H1 (cell line): ENCODE measurements at regions not wholly inside any gene's neighbourhood (a gene's known extent, or its start where the extent isn't known, plus 50 kb on each side); places are given as distances from the start of the nearest gene placed in this dataset.

ENCODE experiments used
- CTCF ChIA-PET: fragments of 300-600 bp; sonication (Branson Sonifier 250); formaldehyde crosslinking; loops from one replicate; lab custom pipeline; 2021; ENCODE audit not compliant: partially characterized antibody; lab: Charles Lee
- POLR2A ChIA-PET: fragments of 300-600 bp; sonication (Branson Sonifier 250); formaldehyde crosslinking; loops from one replicate; lab custom pipeline; 2021; ENCODE audit warnings: inconsistent platforms; ENCODE audit not compliant: partially characterized antibody; lab: Charles Lee
- DNase-seq, 2 experiments: peaks; one replicate each; pipeline versions ENCODE4 v3.0.0 to v3.0.0-alpha.2; 2010 to 2022; ENCODE audit warnings: low spot score in 2 of 2, low read depth in 1 of 2, mixed read lengths in 1 of 2
- FAIRE-seq: peaks from 2 replicates; lab custom pipeline; 2011; peaks lifted over from hg19 to GRCh38; lab: Jason Lieb, UNC
- H2AFZ ChIP-seq: 2 replicates; pipeline ENCODE4 v1.8.1; 2012; ENCODE audit warnings: low read length, inconsistent platforms
- H2AK5ac ChIP-seq: 2 replicates; pipeline ENCODE4 v1.6.1; 2013; ENCODE audit warnings: low read depth, low read length
- H2BK120ac ChIP-seq: replicated peaks from 2 replicates; pipeline ENCODE3; 2013; ENCODE audit warnings: low read depth, low read length, inconsistent platforms
- H2BK12ac ChIP-seq: 2 replicates; pipeline ENCODE4 v1.6.1; 2013; ENCODE audit warnings: low read depth, low read length
- H2BK15ac ChIP-seq: 2 replicates; pipeline ENCODE4 v1.6.1; 2013; ENCODE audit warnings: low read length
- H2BK20ac ChIP-seq: 2 replicates; pipeline ENCODE4 v1.6.1; 2013; ENCODE audit warnings: low read length
- H2BK5ac ChIP-seq: 2 replicates; pipeline ENCODE4 v1.6.1; 2013; ENCODE audit warnings: low read depth, low read length
- H3K14ac ChIP-seq: 2 replicates; pipeline ENCODE4 v1.6.1; 2013; ENCODE audit warnings: inconsistent platforms; ENCODE audit not compliant: insufficient read length
- H3K18ac ChIP-seq: 2 replicates; pipeline ENCODE4 v1.6.1; 2013; ENCODE audit warnings: low read length; ENCODE audit errors: extremely low read depth
- H3K23ac ChIP-seq: 2 replicates; pipeline ENCODE4 v1.6.1; 2013; ENCODE audit warnings: inconsistent platforms; ENCODE audit not compliant: insufficient read length
- H3K23me2 ChIP-seq: 2 replicates; pipeline ENCODE4 v1.6.1; 2013; ENCODE audit warnings: low read depth, low read length
- H3K27ac ChIP-seq: 2 replicates; pipeline ENCODE4 v1.6.1; 2011; ENCODE audit warnings: low read depth, low read length, inconsistent platforms
- H3K27me3 ChIP-seq, 4 experiments: replicated peaks in 1 of 4; 1 replicate in 1 of 4; 2 replicates in 3 of 4; pipeline versions ENCODE4 v1.6.1 to v1.8.1; 2011 to 2013; ENCODE audit warnings: low read length in 3 of 4, mild to moderate bottlenecking in 3 of 4, inconsistent platforms in 2 of 4, mixed read lengths in 2 of 4, moderate library complexity in 1 of 4; ENCODE audit not compliant: control insufficient read depth in 3 of 4, insufficient read depth in 3 of 4; ENCODE audit errors: extremely low read depth in 1 of 4
- H3K36me3 ChIP-seq, 4 experiments: 2 replicates each; pipeline versions ENCODE4 v1.6.1 to v1.8.1; 2011 to 2013; ENCODE audit warnings: mild to moderate bottlenecking in 4 of 4, low read length in 3 of 4, moderate library complexity in 2 of 4, control low read depth in 1 of 4, inconsistent platforms in 1 of 4; ENCODE audit not compliant: insufficient read depth in 4 of 4, control insufficient read depth in 2 of 4
- H3K4ac ChIP-seq: replicated peaks from 2 replicates; pipeline ENCODE3; 2013; ENCODE audit warnings: low read length, low read depth, mixed read lengths, inconsistent platforms; ENCODE audit not compliant: insufficient read length
- H3K4me1 ChIP-seq, 4 experiments: replicated peaks in 1 of 4; 1 replicate in 1 of 4; 2 replicates in 3 of 4; pipeline versions ENCODE4 v1.6.1 to v1.8.1; 2011 to 2013; ENCODE audit warnings: low read length in 3 of 4, inconsistent platforms in 2 of 4, mixed read lengths in 1 of 4; ENCODE audit not compliant: insufficient read depth in 4 of 4, control insufficient read depth in 3 of 4
- H3K4me2 ChIP-seq, 2 experiments: 2 replicates each; pipeline versions ENCODE4 v1.6.1 to v1.8.1; 2011 to 2013; ENCODE audit warnings: low read depth in 2 of 2, low read length in 2 of 2, control low read depth in 1 of 2, inconsistent platforms in 1 of 2, mild to moderate bottlenecking in 1 of 2; ENCODE audit not compliant: insufficient read depth in 1 of 2
- H3K4me3 ChIP-seq, 4 experiments: fragments of 200-600, 300-600 bp in 1 of 4; sonication (generic), shearing (Covaris generic), sonication (Bioruptor Twin) in 1 of 4; 2 replicates each; pipeline versions ENCODE4 v1.5.1 to v1.8.1; 2011 to 2016; ENCODE audit warnings: low read length in 4 of 4, low read depth in 3 of 4, control low read depth in 2 of 4, inconsistent platforms in 2 of 4, mild to moderate bottlenecking in 2 of 4, mixed read lengths in 1 of 4, moderate library complexity in 1 of 4; ENCODE audit not compliant: insufficient read depth in 2 of 4; ENCODE audit errors: extremely low read depth in 1 of 4
- H3K56ac ChIP-seq: replicated peaks from 2 replicates; pipeline ENCODE3; 2013; ENCODE audit warnings: low read depth, mild to moderate bottlenecking, mixed read lengths, low read length, inconsistent platforms; ENCODE audit not compliant: insufficient read length
- H3K79me1 ChIP-seq: 2 replicates; pipeline ENCODE4 v1.6.1; 2013; ENCODE audit warnings: low read depth, low read length, control low read depth
- H3K79me2 ChIP-seq, 2 experiments: 2 replicates each; pipeline versions ENCODE4 v1.6.1 to v1.8.1; 2012 to 2013; ENCODE audit warnings: low read length in 2 of 2, mild to moderate bottlenecking in 2 of 2, inconsistent platforms in 1 of 2; ENCODE audit not compliant: insufficient read depth in 2 of 2, control insufficient read depth in 1 of 2
- H3K9ac ChIP-seq, 4 experiments: replicated peaks in 1 of 4; 1 replicate in 1 of 4; 2 replicates in 3 of 4; pipeline versions ENCODE4 v1.6.1 to v1.8.1; 2011 to 2013; ENCODE audit warnings: low read depth in 3 of 4, low read length in 3 of 4, control low read depth in 2 of 4, mild to moderate bottlenecking in 2 of 4, moderate library complexity in 2 of 4, inconsistent platforms in 1 of 4; ENCODE audit errors: extremely low read depth in 1 of 4
- H3K9me3 ChIP-seq, 2 experiments: 2 replicates each; pipeline versions ENCODE4 v1.6.1 to v1.8.1; 2012 to 2013; ENCODE audit warnings: mild to moderate bottlenecking in 2 of 2, moderate library complexity in 2 of 2, control low read depth in 1 of 2, inconsistent platforms in 1 of 2, low read depth in 1 of 2, low read length in 1 of 2, mixed read lengths in 1 of 2; ENCODE audit not compliant: insufficient read depth in 2 of 2
- H4K20me1 ChIP-seq, 2 experiments: replicated peaks in 1 of 2; 2 replicates each; pipeline versions ENCODE3 to v1.8.1; 2011 to 2013; ENCODE audit warnings: inconsistent platforms in 2 of 2, low read length in 2 of 2, mild to moderate bottlenecking in 1 of 2; ENCODE audit not compliant: insufficient read depth in 2 of 2, control insufficient read depth in 1 of 2
- H4K5ac ChIP-seq: 2 replicates; pipeline ENCODE4 v1.6.1; 2013; ENCODE audit warnings: low read length, low read depth, mixed read lengths, inconsistent platforms; ENCODE audit not compliant: insufficient read length
- H4K8ac ChIP-seq: 2 replicates; pipeline ENCODE4 v1.8.0; 2013; ENCODE audit warnings: mild to moderate bottlenecking, moderate library complexity, low read length, inconsistent platforms; ENCODE audit not compliant: insufficient read depth; ENCODE audit errors: extremely low read depth
- H4K91ac ChIP-seq: replicated peaks from 2 replicates; pipeline ENCODE3; 2013; ENCODE audit warnings: low read length, mixed read lengths, inconsistent platforms; ENCODE audit not compliant: insufficient read length
- BRCA1 ChIP-seq: IDR thresholded peaks from 2 replicates; pipeline ENCODE4 v1.6.1; 2012; ENCODE audit warnings: low read depth, low read length, improper control_type of control experiment
- CBX8 ChIP-seq: fragments of 300-800, 300-1000 bp; sonication (generic); IDR thresholded peaks from 2 replicates; pipeline ENCODE4 v1.7.1; 2016; ENCODE audit warnings: low read depth, low read length, borderline replicate concordance
- CREB1 ChIP-seq: IDR thresholded peaks from 2 replicates; pipeline ENCODE4 v1.6.1; 2012; ENCODE audit warnings: inconsistent platforms
- CTBP2 ChIP-seq: IDR thresholded peaks from 2 replicates; pipeline ENCODE4 v1.7.0; 2011; ENCODE audit warnings: borderline replicate concordance, mild to moderate bottlenecking, moderate library complexity, mixed read lengths, low read length; ENCODE audit not compliant: insufficient read depth, insufficient read length
- JUN ChIP-seq: IDR thresholded peaks from 2 replicates; pipeline ENCODE4 v1.6.1; 2011; ENCODE audit warnings: low read depth, mild to moderate bottlenecking, improper control_type of control experiment, low read length
- KDM4A ChIP-seq: IDR thresholded peaks from one replicate; pipeline ENCODE4 v1.7.1; 2012; ENCODE audit warnings: low read depth, mild to moderate bottlenecking, moderate library complexity, low read length, inconsistent platforms; ENCODE audit not compliant: severe bottlenecking
- POU5F1 ChIP-seq: IDR thresholded peaks from 2 replicates; pipeline ENCODE4 v1.6.1; 2011; ENCODE audit warnings: low read depth, mild to moderate bottlenecking, low read length, moderate library complexity
- SIX5 ChIP-seq: IDR thresholded peaks from 2 replicates; pipeline ENCODE4 v1.6.1; 2011; ENCODE audit warnings: mild to moderate bottlenecking, low read depth, low read length
- SRF ChIP-seq: IDR thresholded peaks from 2 replicates; pipeline ENCODE4 v1.6.1; 2011; ENCODE audit warnings: mild to moderate bottlenecking, low read depth, low read length, moderate library complexity
- TEAD4 ChIP-seq: IDR thresholded peaks from 2 replicates; pipeline ENCODE4 v1.6.1; 2012; ENCODE audit warnings: low read depth, low read length, inconsistent platforms, mixed read lengths
- USF2 ChIP-seq: IDR thresholded peaks from 2 replicates; pipeline ENCODE4 v1.6.1; 2011; ENCODE audit warnings: low read length, improper control_type of control experiment
- ZNF274 ChIP-seq: IDR thresholded peaks from 2 replicates; pipeline ENCODE4 v1.7.0; 2012; ENCODE audit warnings: low read length, borderline replicate concordance; ENCODE audit errors: extremely low read depth
- WGBS, 2 experiments: shearing (Covaris generic) in 1 of 2; methylation state at CpG; one replicate each; pipeline versions ENCODE4 v1.1.6 to v1.1.7; 2013 to 2015; ENCODE audit warnings: low lambda C conversion rate in 2 of 2, mixed read lengths in 2 of 2, inconsistent platforms in 1 of 2, low coverage in 1 of 2, missing lambda C conversion rate in 1 of 2; ENCODE audit not compliant: insufficient replicate concordance in 2 of 2, insufficient coverage in 1 of 2, insufficient read length in 1 of 2; ENCODE audit errors: extremely low coverage in 1 of 2, missing lambda C conversion rate in 1 of 2; 5-methylcytosine and 5-hydroxymethylcytosine counted together
- TF ChIP-seq, protein P1 (sequence below): IDR thresholded peaks from 2 replicates; pipeline ENCODE4 v1.6.1; 2012; ENCODE audit warnings: inconsistent platforms

DNA sequence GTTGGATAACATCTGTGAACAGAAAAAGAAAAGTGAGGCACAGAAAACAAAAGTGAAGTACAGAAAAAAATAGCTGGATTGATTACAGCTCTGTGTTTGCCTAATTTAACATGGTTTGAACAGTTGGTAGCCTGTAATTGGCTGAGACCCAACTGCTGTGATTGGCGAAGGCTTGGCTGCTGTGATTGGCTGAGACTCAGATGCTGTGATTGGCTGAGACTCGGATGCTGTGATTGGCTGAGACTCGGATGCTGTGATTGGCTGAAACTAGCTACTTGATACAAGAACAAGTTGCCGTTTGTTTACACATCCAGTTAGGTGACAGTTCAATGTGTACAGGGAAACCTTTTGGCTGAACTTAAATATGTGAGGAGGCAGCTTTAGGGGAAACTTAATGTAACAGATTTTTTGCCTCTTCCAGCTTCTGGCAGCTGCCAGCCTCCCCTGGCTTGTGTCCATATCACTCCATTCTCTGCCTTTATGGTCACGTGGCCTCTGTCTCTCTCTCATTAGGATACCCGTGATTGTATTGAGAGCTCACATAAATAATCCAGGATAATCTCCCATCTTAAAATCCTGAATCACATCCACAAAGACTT, 223.4 kb upstream of the FOXA2 start:
- Histone ChIP-seq H3K18ac (no peak overlapping the region), H3K79me2 (no peaks in the 10 kb centered on the region), H4K5ac (no peak overlapping the region), H3K27me3 (no peaks in the 10 kb centered on the region), H3K56ac (no peak overlapping the region), H3K4ac (no peak overlapping the region), H3K79me1 (no peaks in the 10 kb centered on the region), H3K4me2 (no peak overlapping the region), H3K36me3 (no peaks in the 10 kb centered on the region), H2BK12ac (no peak overlapping the region), H3K9ac (no peak overlapping the region), H3K4me3 (no peak overlapping the region; a peak in 1 of 8 replicates), H2BK15ac (no peak overlapping the region), H2BK20ac (no peak overlapping the region), H2AK5ac (no peak overlapping the region), H4K91ac (no peak overlapping the region), H3K27ac (no peak overlapping the region), H2BK5ac (no peak overlapping the region), H4K20me1 (no peaks in the 10 kb centered on the region), H4K8ac (no peak overlapping the region), H2BK120ac (no peak overlapping the region), H3K14ac (no peak overlapping the region), H3K23ac (no peak overlapping the region), H3K23me2 (no peaks in the 10 kb centered on the region), H3K9me3 (peaks cover 0 to 4% of the 10 kb centered on the region in 2 experiments; a peak in 2 of 4 replicates), H3K4me1 (0 out of 7 replicates have a peak, but pooled peaks cover 0 to 2% (median 0%) of the 10 kb centered on the region in 4 experiments), H2AFZ (no peak overlapping the region)
- CTCF ChIA-PET, result interaction anchor here (0.9 to 1.6 kb wide), 2 partner anchors 73 to 117 kb away, joined by 3 to 9 read pairs; no protein-coding TSS in a partner anchor
- FAIRE-seq, result no peak
- WGBS, 2 experiments, result 88% methylated on average over 6 of the region's 6 CpGs; no CpG with 5 or more reads in 1 of the 2 experiments
- POLR2A ChIA-PET, result no interaction called here
- DNase-seq, result peak in 1 of 2 experiments; percentile 29
- TF ChIP-seq CBX8 (no peak), CTBP2 (no peak), ZNF274 (no peak), BRCA1 (no peak), TEAD4 (no peak), JUN (no peak), KDM4A (no peak), USF2 (no peak), SIX5 (no peak), CREB1 (no peak), SRF (no peak), POU5F1 (no peak)
- TF ChIP-seq, protein P1, sequence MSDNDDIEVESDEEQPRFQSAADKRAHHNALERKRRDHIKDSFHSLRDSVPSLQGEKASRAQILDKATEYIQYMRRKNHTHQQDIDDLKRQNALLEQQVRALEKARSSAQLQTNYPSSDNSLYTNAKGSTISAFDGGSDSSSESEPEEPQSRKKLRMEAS, result no peak
